ENCODE measurements at regions not wholly inside any gene's neighbourhood (a gene's known extent, or its start where the extent isn't known, plus 50 kb on each side); places are given as distances from the start of the nearest gene placed in this dataset.
"Not testable (repeated sequence)": the region's sequence is repeated elsewhere in the genome, so short reads cannot be mapped to it uniquely, and the experiment has no call there.

DNA sequence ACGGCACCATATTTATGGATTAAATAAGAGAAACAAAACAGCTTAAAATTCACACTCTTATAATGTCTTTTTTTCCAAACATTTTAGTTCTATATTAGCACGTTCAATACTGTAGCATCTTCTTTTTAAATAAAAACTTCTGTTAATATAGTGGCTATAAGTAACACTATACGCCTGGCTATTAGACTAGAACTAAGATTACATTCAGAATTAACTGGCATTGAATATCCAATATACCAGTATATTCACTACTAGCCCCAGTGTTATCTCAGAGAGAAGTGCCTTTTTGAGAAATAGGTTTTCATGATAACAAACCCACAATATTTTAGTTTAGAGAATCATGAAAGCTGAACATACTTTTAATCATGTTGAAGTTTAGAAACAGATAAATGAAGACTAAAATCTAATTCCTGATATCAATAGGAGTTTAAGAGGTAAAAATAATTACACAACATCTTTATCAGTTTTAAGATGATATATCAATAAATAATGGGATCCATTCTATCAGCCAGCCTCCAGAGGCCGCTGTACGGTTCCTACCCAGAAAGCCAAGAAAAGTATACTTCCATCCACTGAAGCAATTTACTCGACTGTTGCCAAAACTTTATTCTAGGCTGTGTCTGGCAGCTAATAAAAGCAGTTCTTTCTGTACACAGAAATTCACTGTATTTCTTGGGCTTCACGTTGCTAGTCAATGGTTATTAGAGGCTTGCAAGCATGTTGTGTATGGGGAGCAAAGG lies 1113.4 kb upstream of the MIR17HG start:
- H3K27me3 ChIP-seq (ENCODE audit: insufficient read depth, low read length), result no peaks in the 10 kb centered on the region
- H3K4me1 ChIP-seq (ENCODE audit: insufficient read depth, low read length), result no peaks in the 10 kb centered on the region
- no peaks in the 10 kb centered on the region for H3K9me3 ChIP-seq (ENCODE audit: low read depth, low read length)
- no peak overlapping the region for H3K4me3 ChIP-seq (ENCODE audit: low read length)

DNA sequence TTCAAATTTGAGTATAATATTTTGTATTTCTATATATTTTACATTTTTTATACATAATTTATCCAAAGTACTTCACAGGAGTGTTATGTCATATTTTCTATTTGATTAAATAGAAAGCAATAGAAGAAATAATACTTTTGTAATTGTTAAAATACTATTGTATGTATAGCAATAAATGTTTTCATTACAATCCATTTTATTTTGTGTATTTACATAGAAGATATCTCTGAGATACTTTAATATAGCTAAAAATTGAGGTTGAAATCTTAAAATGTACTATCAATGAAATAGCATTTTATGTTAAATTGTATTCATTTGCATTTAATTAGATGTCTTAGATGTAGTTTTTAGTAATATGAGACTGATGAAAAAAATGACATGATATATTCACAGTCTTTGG lies 1109.6 kb upstream of the MIR17HG start:
- Histone ChIP-seq H3K9me3 (ENCODE audit: low read depth, low read length) (peaks cover 8% of the 10 kb centered on the region), H3K4me1 (ENCODE audit: insufficient read depth, low read length) (no peaks in the 10 kb centered on the region), H3K27me3 (ENCODE audit: insufficient read depth, low read length) (no peaks in the 10 kb centered on the region), H3K4me3 (ENCODE audit: low read length) (no peak overlapping the region)

DNA sequence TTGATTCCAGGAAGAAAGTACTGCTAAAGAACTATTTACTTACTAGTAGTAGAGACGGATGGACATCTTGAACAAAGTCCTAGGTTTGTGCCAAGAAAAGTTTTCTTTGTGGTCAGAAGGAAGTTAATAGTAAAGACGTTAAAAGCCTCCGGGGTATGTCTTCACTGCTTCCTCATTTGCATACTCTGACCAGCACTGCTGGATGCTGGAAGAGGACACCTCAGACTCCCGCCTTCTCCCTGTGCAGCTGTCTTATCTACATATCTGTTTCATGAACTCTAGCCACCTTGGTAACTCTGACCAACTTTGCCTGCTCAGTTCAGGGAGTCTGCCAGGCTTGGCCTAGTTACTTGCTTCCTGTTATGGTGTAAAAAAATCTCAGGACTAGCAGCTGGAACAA lies 1109.1 kb upstream of the MIR17HG start:
- H3K9me3 ChIP-seq (ENCODE audit: low read depth, low read length), result peaks cover 8% of the 10 kb centered on the region
- no peaks in the 10 kb centered on the region for H3K4me1 ChIP-seq (ENCODE audit: insufficient read depth, low read length)
- H3K4me3 ChIP-seq (ENCODE audit: low read length), result no peak overlapping the region

DNA sequence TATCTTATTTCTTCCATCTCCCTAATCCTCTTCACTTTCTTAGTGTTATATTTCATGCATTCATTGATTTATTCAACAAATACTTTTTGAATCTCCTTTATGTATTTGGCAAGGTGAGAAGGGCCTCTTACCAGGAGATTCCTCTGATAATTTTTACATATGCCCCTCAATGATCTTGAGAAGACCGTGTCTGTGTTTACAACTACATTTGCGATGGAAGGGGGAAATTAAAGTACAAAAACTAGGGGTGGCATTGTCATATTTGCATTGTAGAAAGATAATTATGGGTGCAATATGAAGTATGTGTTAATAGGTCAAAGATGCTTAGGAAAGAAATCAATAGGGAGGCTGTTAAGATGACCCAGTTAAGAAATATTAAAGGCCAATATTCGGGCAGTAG lies 1108.4 kb upstream of the MIR17HG start:
- Histone ChIP-seq H3K27me3 (ENCODE audit: insufficient read depth, low read length) (no peaks in the 10 kb centered on the region), H3K9me3 (ENCODE audit: low read depth, low read length) (peaks cover 8% of the 10 kb centered on the region), H3K4me1 (ENCODE audit: insufficient read depth, low read length) (no peaks in the 10 kb centered on the region), H3K4me3 (ENCODE audit: low read length) (no peak overlapping the region)

More for the DNA sequence above, 1109.1 kb upstream of the MIR17HG start:
- no peaks in the 10 kb centered on the region for H3K27me3 ChIP-seq (ENCODE audit: insufficient read depth, low read length)

DNA sequence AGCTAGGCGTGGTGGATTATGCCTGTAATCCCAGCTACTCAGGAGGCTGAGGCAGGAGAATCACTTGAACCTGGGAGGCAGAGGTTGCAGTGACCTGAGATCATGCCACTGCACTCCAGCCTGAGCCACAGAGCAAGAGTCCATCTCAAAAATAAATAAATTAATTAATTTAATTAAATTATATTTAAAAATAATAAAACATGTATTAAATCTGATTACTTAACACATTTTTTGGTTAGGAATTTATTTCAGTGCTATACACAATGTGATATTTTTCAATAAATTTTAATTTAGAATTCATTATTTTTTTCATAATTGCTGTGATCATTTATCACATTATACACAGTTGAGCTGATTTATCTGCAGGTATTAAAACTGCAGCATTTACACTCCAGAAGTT lies 1101.5 kb upstream of the MIR17HG start:
- Histone ChIP-seq H3K27me3 (ENCODE audit: insufficient read depth, low read length) (no peaks in the 10 kb centered on the region), H3K4me3 (ENCODE audit: low read length) (no peak overlapping the region), H3K9me3 (ENCODE audit: low read depth, low read length) (no peaks in the 10 kb centered on the region), H3K4me1 (ENCODE audit: insufficient read depth, low read length) (no peaks in the 10 kb centered on the region)

DNA sequence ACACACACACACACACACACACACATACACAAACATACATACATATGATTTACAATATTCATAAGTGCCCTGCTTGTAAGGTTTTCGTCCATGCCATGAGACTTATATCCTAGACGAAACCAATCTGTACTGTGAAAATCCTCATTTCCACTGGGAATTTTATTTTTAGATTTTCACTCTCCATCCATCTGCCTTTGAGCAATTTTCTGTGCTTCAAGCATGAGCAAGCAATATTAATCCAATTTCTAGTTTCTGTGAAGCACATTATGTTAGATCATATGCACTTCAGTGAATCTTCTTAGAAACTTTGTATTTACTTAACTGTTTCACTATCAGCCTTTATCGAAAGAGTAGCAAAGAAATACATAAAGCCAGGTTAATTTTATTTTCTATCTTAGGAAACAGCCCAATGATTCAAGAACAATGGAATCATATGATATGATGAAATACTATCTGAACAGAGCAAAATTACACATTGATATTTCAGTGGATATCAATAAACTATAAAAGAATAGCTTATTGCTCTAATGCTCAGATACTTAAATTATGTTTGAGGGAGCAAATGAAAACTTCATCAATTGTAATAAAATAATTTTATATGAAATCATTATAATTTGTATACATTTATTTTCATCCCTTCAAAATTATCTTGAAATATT lies 1100.7 kb upstream of the MIR17HG start:
- Histone ChIP-seq H3K27me3 (ENCODE audit: insufficient read depth, low read length) (no peaks in the 10 kb centered on the region), H3K4me3 (ENCODE audit: low read length) (no peak overlapping the region), H3K9me3 (ENCODE audit: low read depth, low read length) (no peaks in the 10 kb centered on the region), H3K4me1 (ENCODE audit: insufficient read depth, low read length) (no peaks in the 10 kb centered on the region)

DNA sequence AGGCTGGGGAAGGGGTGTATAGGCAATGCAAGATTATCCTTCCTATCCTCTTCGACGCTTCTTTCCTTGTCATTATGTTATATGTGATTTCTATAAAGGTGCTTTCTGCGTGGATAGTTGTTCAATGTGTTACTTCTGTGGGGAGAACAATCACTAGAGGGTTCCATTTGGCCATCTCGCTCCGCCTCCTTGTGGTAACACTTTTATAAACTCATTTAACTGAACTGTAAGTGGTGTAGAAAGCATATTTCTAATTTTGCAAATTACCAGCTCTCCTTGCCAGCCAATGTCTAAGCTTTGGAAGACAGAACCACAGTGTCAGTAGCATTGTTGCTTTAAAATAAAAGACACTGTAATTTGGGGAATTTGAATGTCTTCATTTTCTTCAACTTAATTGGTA lies 1093.7 kb upstream of the MIR17HG start:
- Histone ChIP-seq H3K27me3 (ENCODE audit: insufficient read depth, low read length) (no peaks in the 10 kb centered on the region), H3K4me1 (ENCODE audit: insufficient read depth, low read length) (no peaks in the 10 kb centered on the region), H3K4me3 (ENCODE audit: low read length) (no peak overlapping the region), H3K9me3 (ENCODE audit: low read depth, low read length) (peaks cover 4% of the 10 kb centered on the region)

DNA sequence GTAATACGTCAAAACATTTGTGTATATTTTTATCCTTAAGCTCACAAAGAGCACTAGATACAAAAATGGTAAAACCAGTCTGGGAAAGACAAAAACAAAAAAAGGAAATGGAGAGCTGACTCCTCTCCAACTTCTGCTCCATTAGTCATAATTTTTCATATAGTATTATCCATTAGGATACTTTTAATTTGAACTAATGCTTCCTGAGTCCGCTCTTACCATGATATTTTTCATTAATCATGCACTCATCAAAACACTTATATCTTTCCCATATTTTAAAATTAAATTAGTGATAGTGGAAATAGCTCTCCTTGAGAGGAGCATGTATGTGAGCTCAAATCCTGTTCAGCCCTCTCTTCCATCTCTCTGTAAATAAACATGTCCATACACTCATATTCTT lies 1093.0 kb upstream of the MIR17HG start:
- Histone ChIP-seq H3K4me3 (ENCODE audit: low read length) (no peak overlapping the region), H3K4me1 (ENCODE audit: insufficient read depth, low read length) (no peaks in the 10 kb centered on the region), H3K9me3 (ENCODE audit: low read depth, low read length) (peaks cover 4% of the 10 kb centered on the region), H3K27me3 (ENCODE audit: insufficient read depth, low read length) (no peaks in the 10 kb centered on the region)

DNA sequence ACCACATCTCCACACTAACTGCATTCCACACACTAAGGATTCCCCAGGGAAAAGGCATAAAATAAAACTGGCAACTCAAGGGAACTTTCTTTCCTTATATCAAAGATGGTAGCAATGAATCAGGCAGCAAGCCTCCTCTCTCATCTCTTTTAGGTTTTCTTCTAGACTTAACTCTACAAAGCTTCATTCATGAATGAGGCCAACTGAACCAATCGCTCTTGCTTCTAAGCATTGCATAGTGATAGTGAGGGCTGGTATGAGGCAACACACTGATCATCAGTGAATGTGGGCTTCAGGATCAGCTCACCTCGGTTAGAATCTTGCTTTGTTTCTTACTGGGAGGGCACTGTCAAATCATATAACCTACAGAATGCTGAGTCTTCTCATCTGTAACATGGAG lies 1090.7 kb upstream of the MIR17HG start:
- H3K4me3 ChIP-seq (ENCODE audit: low read length), result no peak overlapping the region
- H3K4me1 ChIP-seq (ENCODE audit: insufficient read depth, low read length), result no peaks in the 10 kb centered on the region
- H3K27me3 ChIP-seq (ENCODE audit: insufficient read depth, low read length), result no peaks in the 10 kb centered on the region
- peaks cover 4% of the 10 kb centered on the region for H3K9me3 ChIP-seq (ENCODE audit: low read depth, low read length)

DNA sequence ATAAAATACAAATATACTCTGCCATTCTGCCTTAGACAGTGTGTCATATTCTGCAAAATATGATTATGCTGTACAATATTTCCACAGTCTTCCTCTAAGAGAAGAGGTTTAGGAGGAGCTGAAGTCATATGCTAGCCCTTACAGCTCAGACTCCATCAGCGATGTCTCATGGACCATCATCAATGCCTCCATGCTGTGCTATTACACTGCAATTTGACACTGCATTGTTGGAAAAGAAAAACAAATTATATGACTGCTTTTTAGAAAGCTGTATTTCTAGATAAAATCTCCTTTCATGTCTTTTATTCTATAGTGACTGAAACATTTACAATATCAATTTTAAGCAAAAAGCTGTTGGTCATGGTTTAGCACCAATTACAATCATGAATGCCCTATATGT lies 1089.4 kb upstream of the MIR17HG start:
- H3K27me3 ChIP-seq (ENCODE audit: insufficient read depth, low read length), result no peaks in the 10 kb centered on the region
- no peaks in the 10 kb centered on the region for H3K9me3 ChIP-seq (ENCODE audit: low read depth, low read length)
- H3K4me3 ChIP-seq (ENCODE audit: low read length), result no peak overlapping the region
- H3K4me1 ChIP-seq (ENCODE audit: insufficient read depth, low read length), result no peaks in the 10 kb centered on the region

DNA sequence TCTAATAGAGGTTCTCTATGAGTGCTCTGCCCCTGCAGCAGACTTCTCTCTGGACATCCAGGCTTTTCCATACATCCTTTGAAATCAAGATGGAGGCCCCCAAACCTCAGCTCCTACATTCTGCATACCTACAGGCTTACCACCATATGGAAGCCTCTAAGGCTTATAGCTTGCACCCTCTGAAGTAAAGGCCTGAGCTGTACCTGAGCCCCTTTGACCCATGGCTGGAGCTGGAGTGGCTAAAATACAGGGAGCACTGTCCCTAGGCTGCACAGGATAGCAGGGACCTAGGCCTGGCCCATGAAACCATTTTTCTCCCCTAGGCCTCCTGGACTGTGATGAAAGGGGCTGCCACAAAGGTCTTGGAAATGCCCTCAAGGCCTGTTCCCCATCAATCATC lies 1086.1 kb upstream of the MIR17HG start:
- no peaks in the 10 kb centered on the region for H3K4me1 ChIP-seq (ENCODE audit: insufficient read depth, low read length)
- H3K9me3 ChIP-seq (ENCODE audit: low read depth, low read length), result no peaks in the 10 kb centered on the region
- H3K4me3 ChIP-seq (ENCODE audit: low read length), result no peak overlapping the region
- no peaks in the 10 kb centered on the region for H3K27me3 ChIP-seq (ENCODE audit: insufficient read depth, low read length)

DNA sequence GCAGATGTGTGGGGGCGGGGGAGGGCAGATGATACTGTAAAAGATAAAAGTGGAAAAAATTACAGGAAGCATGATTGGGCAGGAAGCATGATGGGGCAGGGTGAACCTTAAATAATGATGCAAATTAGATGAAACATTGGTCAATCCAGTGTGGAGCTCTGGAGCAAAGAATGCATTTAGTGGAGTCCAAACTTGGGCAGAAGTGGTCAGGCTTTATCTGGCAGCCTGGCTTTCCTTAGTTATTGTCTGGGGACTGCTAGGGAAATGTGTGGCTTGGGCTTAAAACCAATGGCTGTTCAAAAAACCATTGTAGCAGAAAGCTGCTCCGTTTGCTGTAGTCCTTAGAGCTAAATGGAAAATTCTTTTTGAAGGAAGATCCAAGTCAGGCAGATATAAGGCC lies 1077.3 kb upstream of the MIR17HG start:
- Histone ChIP-seq H3K9me3 (ENCODE audit: low read depth, low read length) (no peaks in the 10 kb centered on the region), H3K27me3 (ENCODE audit: insufficient read depth, low read length) (no peaks in the 10 kb centered on the region), H3K4me3 (ENCODE audit: low read length) (no peak overlapping the region), H3K4me1 (ENCODE audit: insufficient read depth, low read length) (no peaks in the 10 kb centered on the region)

DNA sequence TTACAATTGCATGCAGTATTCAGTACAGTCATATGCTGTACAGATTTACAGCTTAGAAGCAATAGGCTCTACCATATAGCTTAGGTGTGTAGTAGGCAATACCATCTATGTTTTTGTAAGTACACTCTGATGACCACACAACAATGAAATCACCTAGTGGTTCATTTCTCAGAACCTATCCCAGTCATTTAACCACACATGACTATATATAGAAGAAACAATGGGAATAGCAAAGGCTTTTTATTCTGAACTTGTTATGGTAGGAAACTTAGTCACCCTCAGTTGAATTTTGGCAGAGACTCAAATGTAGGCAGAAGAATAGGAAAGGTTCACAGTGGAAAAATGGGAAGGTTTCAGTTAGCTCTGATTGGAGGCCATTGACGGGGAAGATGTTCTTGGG lies 1075.1 kb upstream of the MIR17HG start:
- Histone ChIP-seq H3K4me1 (ENCODE audit: insufficient read depth, low read length) (no peaks in the 10 kb centered on the region), H3K9me3 (ENCODE audit: low read depth, low read length) (peaks cover 7% of the 10 kb centered on the region), H3K27me3 (ENCODE audit: insufficient read depth, low read length) (no peaks in the 10 kb centered on the region), H3K4me3 (ENCODE audit: low read length) (no peak overlapping the region)

DNA sequence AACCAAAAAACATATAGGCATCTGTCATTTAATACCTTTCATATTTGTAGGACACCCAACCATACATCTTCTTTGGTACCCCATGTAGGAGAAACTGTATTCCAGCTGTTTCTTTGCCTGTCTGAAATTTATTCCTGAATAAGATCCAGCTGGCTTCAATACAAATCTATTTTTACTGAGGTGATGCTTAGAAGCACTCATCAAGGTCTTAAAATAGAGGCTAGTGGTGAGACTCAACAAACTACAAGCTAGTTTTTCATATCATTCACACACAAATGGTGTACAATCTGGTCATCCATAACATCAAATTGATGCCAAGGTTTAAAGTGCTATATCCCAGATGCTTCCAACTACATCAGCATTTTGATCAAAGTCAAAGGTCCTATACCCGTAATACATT lies 1071.3 kb upstream of the MIR17HG start:
- no peaks in the 10 kb centered on the region for H3K27me3 ChIP-seq (ENCODE audit: insufficient read depth, low read length)
- peaks cover 7% of the 10 kb centered on the region for H3K9me3 ChIP-seq (ENCODE audit: low read depth, low read length)
- H3K4me3 ChIP-seq (ENCODE audit: low read length), result no peak overlapping the region
- no peaks in the 10 kb centered on the region for H3K4me1 ChIP-seq (ENCODE audit: insufficient read depth, low read length)

DNA sequence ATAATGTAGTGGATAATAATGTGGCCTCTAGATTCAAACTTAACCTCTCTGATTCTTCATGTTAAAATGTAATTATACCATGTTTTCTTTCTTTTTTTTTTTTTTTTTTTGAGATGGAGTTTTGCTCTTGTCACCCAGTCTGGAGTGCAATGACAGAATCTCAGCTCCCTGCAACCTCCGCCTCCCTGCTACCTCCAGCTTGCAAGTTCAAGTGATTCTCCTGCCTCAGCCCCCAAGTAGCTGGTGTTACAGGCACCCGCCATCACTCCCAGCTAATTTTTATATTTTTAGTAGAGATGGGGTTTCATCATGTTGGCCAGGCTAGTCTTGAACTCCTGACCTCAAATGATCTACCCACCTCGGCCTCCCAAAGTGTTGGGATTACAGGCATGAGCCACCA lies 1069.3 kb upstream of the MIR17HG start:
- not testable (repeated sequence) for H3K4me3 ChIP-seq (ENCODE audit: low read length); H3K27me3 ChIP-seq (ENCODE audit: insufficient read depth, low read length); H3K4me1 ChIP-seq (ENCODE audit: insufficient read depth, low read length); H3K9me3 ChIP-seq (ENCODE audit: low read depth, low read length)

DNA sequence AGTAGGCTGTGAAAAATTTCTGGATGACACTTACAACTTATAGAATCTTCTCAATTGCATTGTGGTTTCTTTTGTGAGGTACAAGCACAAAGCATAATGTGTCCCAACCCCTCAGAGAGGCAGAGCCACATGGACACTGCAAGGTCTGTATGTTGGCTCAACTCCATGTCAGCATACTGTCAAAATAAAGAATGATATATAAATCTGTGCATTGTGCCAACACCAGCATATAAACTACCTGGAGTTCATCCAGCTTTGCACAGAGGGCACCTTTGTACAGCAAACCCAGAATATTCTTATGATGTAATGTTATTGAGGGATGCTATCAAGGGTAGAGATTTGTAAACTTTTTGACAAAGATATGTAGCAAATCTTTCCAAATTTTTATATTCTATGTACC lies 1065.8 kb upstream of the MIR17HG start:
- H3K27me3 ChIP-seq (ENCODE audit: insufficient read depth, low read length), result no peaks in the 10 kb centered on the region
- H3K4me1 ChIP-seq (ENCODE audit: insufficient read depth, low read length), result no peaks in the 10 kb centered on the region
- H3K9me3 ChIP-seq (ENCODE audit: low read depth, low read length), result no peaks in the 10 kb centered on the region
- no peak overlapping the region for H3K4me3 ChIP-seq (ENCODE audit: low read length)

Data from mononuclear cell (primary cell).